ENCODE measurements at regions not wholly inside any gene's neighbourhood (a gene's known extent, or its start where the extent isn't known, plus 50 kb on each side); places are given as distances from the start of the nearest gene placed in this dataset.
"Not testable (repeated sequence)": the region's sequence is repeated elsewhere in the genome, so short reads cannot be mapped to it uniquely, and the experiment has no call there.

- Histone ChIP-seq H3K36me3 (no peaks in the 10 kb centered on the region), H3K27me3 (no peaks in the 10 kb centered on the region), H3K9me3 (no peaks in the 10 kb centered on the region), H3K27ac (no peak overlapping the region), H3K4me3 (no peak overlapping the region), H3K4me1 (no peaks in the 10 kb centered on the region)
- intact Hi-C loops (cut with DNase I) = no loop called here
- no peak for DNase-seq (ENCODE audit: low spot score in 2 of 2)
- no peak for TF ChIP-seq CTCF (IDR thresholded peaks at IDR 0.05)
Measured at GRCh38 chr4:64903986-64904385, 494.7 kb upstream of the TECRL start.

- Histone ChIP-seq H3K36me3 (no peaks in the 10 kb centered on the region), H3K27me3 (no peaks in the 10 kb centered on the region), H3K4me1 (no peaks in the 10 kb centered on the region), H3K4me3 (no peak overlapping the region), H3K27ac (no peak overlapping the region), H3K9me3 (no peaks in the 10 kb centered on the region)
- intact Hi-C loops (cut with DNase I) = no loop called here
- no peak for TF ChIP-seq CTCF (IDR thresholded peaks at IDR 0.05)
- no peak for DNase-seq (ENCODE audit: low spot score in 2 of 2)
Measured at GRCh38 chr4:64899563-64899962, 490.3 kb upstream of the TECRL start.

GRCh38 chr4:64899030-64899429 is 489.8 kb upstream of the TECRL start:
- not testable (repeated sequence) for H3K27me3 ChIP-seq

GRCh38 chr4:64897683-64898082 is 488.4 kb upstream of the TECRL start:
- Histone ChIP-seq H3K9me3 (no peaks in the 10 kb centered on the region), H3K4me3 (no peak overlapping the region), H3K4me1 (no peaks in the 10 kb centered on the region), H3K36me3 (no peaks in the 10 kb centered on the region), H3K27me3 (no peaks in the 10 kb centered on the region), H3K27ac (no peak overlapping the region)
- TF ChIP-seq CTCF (IDR thresholded peaks at IDR 0.05) = no peak
- intact Hi-C loops (cut with DNase I) = no loop called here
- DNase-seq (ENCODE audit: low spot score in 2 of 2) = no peak

More at GRCh38 chr4:64899030-64899429, 489.8 kb upstream of the TECRL start:
- H3K4me3 ChIP-seq; intact Hi-C loops (cut with DNase I); DNase-seq (ENCODE audit: low spot score in 2 of 2); H3K4me1 ChIP-seq; H3K27ac ChIP-seq; H3K9me3 ChIP-seq; H3K36me3 ChIP-seq: not testable (repeated sequence)

- Histone ChIP-seq H3K4me1 (no peaks in the 10 kb centered on the region), H3K27ac (no peak overlapping the region), H3K27me3 (no peaks in the 10 kb centered on the region), H3K9me3 (no peaks in the 10 kb centered on the region), H3K4me3 (no peak overlapping the region), H3K36me3 (no peaks in the 10 kb centered on the region)
- intact Hi-C loops (cut with DNase I) = no loop called here
- no peak for DNase-seq (ENCODE audit: low spot score in 2 of 2)
- no peak for TF ChIP-seq CTCF (IDR thresholded peaks at IDR 0.05)
Measured at GRCh38 chr4:64895031-64895430, 485.8 kb upstream of the TECRL start.

GRCh38 chr4:64893205-64893604 is 484.0 kb upstream of the TECRL start:
- TF ChIP-seq CTCF (IDR thresholded peaks at IDR 0.05) = no peak
- H3K9me3 ChIP-seq = no peaks in the 10 kb centered on the region
- intact Hi-C loops (cut with DNase I) = no loop called here

More at GRCh38 chr4:64893205-64893604, 484.0 kb upstream of the TECRL start:
- H3K27me3 ChIP-seq = no peaks in the 10 kb centered on the region
- H3K36me3 ChIP-seq = no peaks in the 10 kb centered on the region
- DNase-seq (ENCODE audit: low spot score in 2 of 2) = no peak
- no peak overlapping the region for H3K4me3 ChIP-seq
- H3K4me1 ChIP-seq = no peaks in the 10 kb centered on the region
- no peak overlapping the region for H3K27ac ChIP-seq

Data from ascending aorta (tissue), 2 donors.